GM23338 (cell line): ENCODE measurements at regions not wholly inside any gene's neighbourhood (a gene's known extent, or its start where the extent isn't known, plus 50 kb on each side); places are given as distances from the start of the nearest gene placed in this dataset.

Experiments used
- ATAC-seq: fragments of 200-7000 bp; cut with Tn5 transposase; 3 replicates; pipeline ENCODE4 v1.9.1; 2020
- DNase-seq: peaks from one replicate; pipeline ENCODE4 v3.0.0-alpha.2; 2015; ENCODE audit warnings: low spot score
- H2AFZ ChIP-seq: fragments of 200-600 bp; sonication (generic); 2 replicates; pipeline ENCODE4 v1.8.0; 2016; ENCODE audit warnings: antibody characterized with exemption, mild to moderate bottlenecking, moderate library complexity
- H3F3A ChIP-seq: fragments of 200-600 bp; sonication (generic); replicated peaks from 2 replicates; pipeline ENCODE4 v1.8.0; 2017; ENCODE audit warnings: antibody characterized with exemption, mixed run types, low read depth
- H3K27ac ChIP-seq: fragments of 200-600 bp; sonication (generic); 2 replicates; pipeline ENCODE4 v1.6.1; 2016; ENCODE audit warnings: low read depth
- H3K27me3 ChIP-seq: fragments of 200-600 bp; sonication (generic); 2 replicates; pipeline ENCODE4 v1.8.0; 2016; ENCODE audit warnings: mild to moderate bottlenecking, mixed run types, moderate library complexity; ENCODE audit not compliant: insufficient read depth
- H3K36me3 ChIP-seq: fragments of 200-600 bp; sonication (generic); 2 replicates; pipeline ENCODE4 v1.8.0; 2016; ENCODE audit warnings: mild to moderate bottlenecking; ENCODE audit not compliant: insufficient read depth
- H3K4me1 ChIP-seq: fragments of 200-600 bp; sonication (generic); 2 replicates; pipeline ENCODE4 v1.8.0; 2016; ENCODE audit warnings: mild to moderate bottlenecking, moderate library complexity; ENCODE audit not compliant: insufficient read depth
- H3K4me2 ChIP-seq: fragments of 200-600 bp; sonication (generic); 2 replicates; pipeline ENCODE4 v1.7.1; 2017; ENCODE audit warnings: mixed run types
- H3K4me3 ChIP-seq: fragments of 200-600 bp; sonication (generic); 2 replicates; pipeline ENCODE4 v1.6.1; 2016; ENCODE audit warnings: mixed run types
- H3K79me2 ChIP-seq: fragments of 200-600 bp; sonication (generic); replicated peaks from 2 replicates; pipeline ENCODE4 v1.8.0; 2017; ENCODE audit warnings: mild to moderate bottlenecking; ENCODE audit not compliant: insufficient read depth
- H3K9me2 ChIP-seq: fragments of 200-600 bp; sonication (generic); 2 replicates; pipeline ENCODE4 v1.8.0; 2017; ENCODE audit not compliant: insufficient read depth
- H4K20me1 ChIP-seq: fragments of 200-600 bp; sonication (generic); replicated peaks from 2 replicates; pipeline ENCODE4 v1.8.0; 2017; ENCODE audit warnings: mild to moderate bottlenecking; ENCODE audit not compliant: insufficient read depth
- H3K27ac Mint-ChIP-seq: 2 replicates; pipeline ENCODE4 v1.8.0; 2020; ENCODE audit warnings: inconsistent platforms, mild to moderate bottlenecking, moderate library complexity, mixed read lengths
- H3K27me3 Mint-ChIP-seq: 3 replicates; pipeline ENCODE4 v1.8.0; 2022; ENCODE audit warnings: low read depth, mild to moderate bottlenecking, moderate library complexity, mixed read lengths, inconsistent platforms; ENCODE audit not compliant: insufficient read depth, poor library complexity
- H3K36me3 Mint-ChIP-seq: 3 replicates; pipeline ENCODE4 v1.8.0; 2021; ENCODE audit warnings: low read depth, mild to moderate bottlenecking, inconsistent platforms, moderate library complexity, mixed read lengths
- H3K4me1 Mint-ChIP-seq: 3 replicates; pipeline ENCODE4 v1.8.0; 2020; ENCODE audit warnings: mild to moderate bottlenecking, inconsistent platforms, mixed read lengths
- H3K4me3 Mint-ChIP-seq: 3 replicates; pipeline ENCODE4 v1.8.0; 2021; ENCODE audit warnings: moderate library complexity, mild to moderate bottlenecking, inconsistent platforms, mixed read lengths
- H3K9me3 Mint-ChIP-seq: 3 replicates; pipeline ENCODE4 v1.8.0; 2020; ENCODE audit warnings: moderate library complexity, mild to moderate bottlenecking, inconsistent platforms, mixed read lengths
- EZH2phosphoT487 ChIP-seq: fragments of 200-600 bp; sonication (generic); IDR thresholded peaks from one replicate; pipeline ENCODE4 v1.8.1; 2018; ENCODE audit warnings: antibody characterized with exemption; ENCODE audit not compliant: unreplicated experiment
- JUNB ChIP-seq: IDR thresholded peaks from one replicate; pipeline ENCODE4 v1.6.1; 2016; ENCODE audit warnings: antibody characterized with exemption; ENCODE audit not compliant: unreplicated experiment
- NANOG ChIP-seq: IDR thresholded peaks from 2 replicates; pipeline ENCODE4 v1.6.1; 2016; ENCODE audit warnings: antibody characterized with exemption, borderline replicate concordance
- TF ChIP-seq, protein P1 (sequence below): IDR thresholded peaks from one replicate; pipeline ENCODE4 v1.6.1; 2018; ENCODE audit warnings: antibody characterized with exemption; ENCODE audit not compliant: unreplicated experiment
- TF ChIP-seq, protein P2 (sequence below), 2 experiments: fragments of 200-600 bp in 1 of 2; sonication (generic) in 1 of 2; conservative IDR thresholded peaks; 2 replicates each; pipeline versions ENCODE4 v1.5.1 to v1.6.1; 2016 to 2017; ENCODE audit warnings: antibody characterized with exemption in 2 of 2, low read depth in 2 of 2, mild to moderate bottlenecking in 2 of 2, moderate library complexity in 1 of 2

DNA sequence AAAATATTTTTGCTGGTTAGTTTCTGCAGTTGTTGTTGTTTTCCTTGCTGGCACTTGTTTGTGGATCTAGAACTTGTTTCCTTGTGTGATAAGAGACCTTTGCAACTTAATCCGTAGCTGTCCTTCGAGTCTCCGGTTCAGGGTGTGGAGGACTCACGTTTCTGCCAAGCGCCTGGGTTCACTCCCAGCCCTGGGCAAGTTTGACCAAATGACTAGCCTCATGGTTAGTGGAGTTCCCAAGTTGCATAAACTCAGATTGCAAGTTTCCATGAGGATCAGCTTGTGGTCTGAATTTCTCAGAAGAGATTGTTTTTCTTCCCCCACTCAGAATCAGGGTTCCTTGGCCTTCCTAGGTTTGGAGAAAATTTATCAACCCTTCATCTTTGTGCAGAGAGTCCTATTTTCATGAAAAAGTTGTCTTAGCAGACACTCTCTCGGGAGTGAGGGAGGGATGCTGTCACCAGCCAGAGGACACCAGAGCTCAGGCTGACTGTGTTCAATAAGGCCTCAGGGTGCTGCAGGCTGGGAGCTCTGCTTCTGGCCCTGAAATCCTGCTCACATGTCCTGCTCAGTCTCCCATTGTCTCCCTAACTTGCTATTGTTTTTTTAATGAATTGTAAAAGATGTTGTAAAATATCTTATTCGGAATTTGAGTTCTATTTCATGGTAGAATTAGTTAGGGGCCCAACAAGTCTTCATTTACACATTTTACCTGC is 377.7 kb upstream of the KLF6 start (continued):
- TF ChIP-seq, protein P1, sequence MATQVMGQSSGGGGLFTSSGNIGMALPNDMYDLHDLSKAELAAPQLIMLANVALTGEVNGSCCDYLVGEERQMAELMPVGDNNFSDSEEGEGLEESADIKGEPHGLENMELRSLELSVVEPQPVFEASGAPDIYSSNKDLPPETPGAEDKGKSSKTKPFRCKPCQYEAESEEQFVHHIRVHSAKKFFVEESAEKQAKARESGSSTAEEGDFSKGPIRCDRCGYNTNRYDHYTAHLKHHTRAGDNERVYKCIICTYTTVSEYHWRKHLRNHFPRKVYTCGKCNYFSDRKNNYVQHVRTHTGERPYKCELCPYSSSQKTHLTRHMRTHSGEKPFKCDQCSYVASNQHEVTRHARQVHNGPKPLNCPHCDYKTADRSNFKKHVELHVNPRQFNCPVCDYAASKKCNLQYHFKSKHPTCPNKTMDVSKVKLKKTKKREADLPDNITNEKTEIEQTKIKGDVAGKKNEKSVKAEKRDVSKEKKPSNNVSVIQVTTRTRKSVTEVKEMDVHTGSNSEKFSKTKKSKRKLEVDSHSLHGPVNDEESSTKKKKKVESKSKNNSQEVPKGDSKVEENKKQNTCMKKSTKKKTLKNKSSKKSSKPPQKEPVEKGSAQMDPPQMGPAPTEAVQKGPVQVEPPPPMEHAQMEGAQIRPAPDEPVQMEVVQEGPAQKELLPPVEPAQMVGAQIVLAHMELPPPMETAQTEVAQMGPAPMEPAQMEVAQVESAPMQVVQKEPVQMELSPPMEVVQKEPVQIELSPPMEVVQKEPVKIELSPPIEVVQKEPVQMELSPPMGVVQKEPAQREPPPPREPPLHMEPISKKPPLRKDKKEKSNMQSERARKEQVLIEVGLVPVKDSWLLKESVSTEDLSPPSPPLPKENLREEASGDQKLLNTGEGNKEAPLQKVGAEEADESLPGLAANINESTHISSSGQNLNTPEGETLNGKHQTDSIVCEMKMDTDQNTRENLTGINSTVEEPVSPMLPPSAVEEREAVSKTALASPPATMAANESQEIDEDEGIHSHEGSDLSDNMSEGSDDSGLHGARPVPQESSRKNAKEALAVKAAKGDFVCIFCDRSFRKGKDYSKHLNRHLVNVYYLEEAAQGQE = no peak

DNA sequence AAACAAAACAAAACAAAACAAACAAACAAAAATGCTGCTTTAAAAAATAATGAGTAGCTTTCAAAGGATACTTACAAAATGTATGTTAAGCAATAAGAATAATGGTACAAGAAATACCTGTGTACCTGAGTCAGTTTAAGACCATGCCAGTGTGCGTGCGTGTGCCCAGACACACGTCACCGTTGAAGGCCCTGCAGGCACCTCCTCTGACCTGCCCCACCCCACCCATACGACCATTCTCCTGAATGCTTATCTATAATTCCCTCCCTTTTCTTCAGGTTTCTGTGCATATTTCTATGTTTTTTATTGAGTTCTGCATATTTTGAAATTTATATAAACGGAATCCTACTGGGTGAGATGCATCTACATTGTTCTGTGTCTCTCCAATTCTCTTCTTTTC is 374.2 kb upstream of the KLF6 start:
- Histone ChIP-seq H3K4me1 (peaks cover 13% of the 10 kb centered on the region), H3K4me2 (no peak overlapping the region), H2AFZ (no peak overlapping the region), H3F3A (no peaks in the 10 kb centered on the region), H4K20me1 (no peaks in the 10 kb centered on the region), H3K27me3 (no peaks in the 10 kb centered on the region), H3K27ac (no peak overlapping the region), H3K9me2 (no peaks in the 10 kb centered on the region), H3K4me3 (no peak overlapping the region), H3K79me2 (no peaks in the 10 kb centered on the region), H3K36me3 (no peaks in the 10 kb centered on the region)
- ATAC-seq = no peak
- DNase-seq = no peak
- no peaks in the 10 kb centered on the region for H3K9me3 Mint-ChIP-seq
- H3K27me3 Mint-ChIP-seq = peaks cover 2% of the 10 kb centered on the region
- H3K4me3 Mint-ChIP-seq = no peak overlapping the region
- H3K36me3 Mint-ChIP-seq = no peaks in the 10 kb centered on the region
- H3K27ac Mint-ChIP-seq = no peak overlapping the region
- peaks cover 13% of the 10 kb centered on the region for H3K4me1 Mint-ChIP-seq
- TF ChIP-seq EZH2phosphoT487 = no peak
- no peak for TF ChIP-seq JUNB
- no peak for TF ChIP-seq NANOG

DNA sequence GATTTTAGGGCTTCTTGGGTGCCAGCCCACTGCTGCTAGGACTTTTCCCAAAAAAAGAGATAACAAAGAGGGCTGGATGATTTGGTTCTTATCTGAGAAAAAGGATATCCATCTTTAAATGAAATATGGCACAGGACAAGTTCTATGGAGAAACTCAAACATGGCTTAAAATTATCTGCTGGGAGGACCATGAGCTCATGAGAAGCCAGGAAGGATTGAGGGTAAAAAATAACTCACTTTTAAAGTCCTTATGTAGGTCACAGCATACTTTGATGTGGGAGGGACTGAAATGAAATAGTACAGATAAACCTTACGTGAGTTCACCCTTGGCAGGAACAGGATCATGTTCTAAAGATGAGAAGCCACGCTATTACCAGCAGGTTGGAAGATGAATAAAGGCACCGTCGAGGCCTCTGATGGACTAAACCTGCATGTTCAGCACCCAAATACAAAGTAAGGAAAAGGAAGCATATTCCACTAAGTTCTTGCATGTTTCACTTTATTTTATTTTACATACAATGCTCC is 369.2 kb upstream of the KLF6 start:
- Histone ChIP-seq H3F3A (no peaks in the 10 kb centered on the region), H3K9me2 (no peaks in the 10 kb centered on the region), H3K27ac (no peak overlapping the region), H3K79me2 (no peaks in the 10 kb centered on the region), H3K27me3 (no peaks in the 10 kb centered on the region), H3K4me3 (no peak overlapping the region), H3K36me3 (no peaks in the 10 kb centered on the region), H2AFZ (no peak overlapping the region), H3K4me1 (no peaks in the 10 kb centered on the region), H4K20me1 (no peaks in the 10 kb centered on the region), H3K4me2 (no peak overlapping the region)
- Mint-ChIP-seq H3K27me3 (peaks cover 2% of the 10 kb centered on the region), H3K9me3 (no peaks in the 10 kb centered on the region), H3K27ac (no peak overlapping the region), H3K4me1 (peaks cover 6% of the 10 kb centered on the region; the same call in 2 of the 3 replicates), H3K36me3 (no peaks in the 10 kb centered on the region), H3K4me3 (no peak overlapping the region)
- DNase-seq (no peak), ATAC-seq (no peak)
- TF ChIP-seq, protein P2, sequence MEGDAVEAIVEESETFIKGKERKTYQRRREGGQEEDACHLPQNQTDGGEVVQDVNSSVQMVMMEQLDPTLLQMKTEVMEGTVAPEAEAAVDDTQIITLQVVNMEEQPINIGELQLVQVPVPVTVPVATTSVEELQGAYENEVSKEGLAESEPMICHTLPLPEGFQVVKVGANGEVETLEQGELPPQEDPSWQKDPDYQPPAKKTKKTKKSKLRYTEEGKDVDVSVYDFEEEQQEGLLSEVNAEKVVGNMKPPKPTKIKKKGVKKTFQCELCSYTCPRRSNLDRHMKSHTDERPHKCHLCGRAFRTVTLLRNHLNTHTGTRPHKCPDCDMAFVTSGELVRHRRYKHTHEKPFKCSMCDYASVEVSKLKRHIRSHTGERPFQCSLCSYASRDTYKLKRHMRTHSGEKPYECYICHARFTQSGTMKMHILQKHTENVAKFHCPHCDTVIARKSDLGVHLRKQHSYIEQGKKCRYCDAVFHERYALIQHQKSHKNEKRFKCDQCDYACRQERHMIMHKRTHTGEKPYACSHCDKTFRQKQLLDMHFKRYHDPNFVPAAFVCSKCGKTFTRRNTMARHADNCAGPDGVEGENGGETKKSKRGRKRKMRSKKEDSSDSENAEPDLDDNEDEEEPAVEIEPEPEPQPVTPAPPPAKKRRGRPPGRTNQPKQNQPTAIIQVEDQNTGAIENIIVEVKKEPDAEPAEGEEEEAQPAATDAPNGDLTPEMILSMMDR (conservative IDR thresholded peaks at IDR 0.05; ENCODE audit: low read depth in 2 of 2) = no peak
